ENCODE measurements at regions not wholly inside any gene's neighbourhood (a gene's known extent, or its start where the extent isn't known, plus 50 kb on each side); places are given as distances from the start of the nearest gene placed in this dataset.
"Not testable (repeated sequence)": the region's sequence is repeated elsewhere in the genome, so short reads cannot be mapped to it uniquely, and the experiment has no call there.

DNA sequence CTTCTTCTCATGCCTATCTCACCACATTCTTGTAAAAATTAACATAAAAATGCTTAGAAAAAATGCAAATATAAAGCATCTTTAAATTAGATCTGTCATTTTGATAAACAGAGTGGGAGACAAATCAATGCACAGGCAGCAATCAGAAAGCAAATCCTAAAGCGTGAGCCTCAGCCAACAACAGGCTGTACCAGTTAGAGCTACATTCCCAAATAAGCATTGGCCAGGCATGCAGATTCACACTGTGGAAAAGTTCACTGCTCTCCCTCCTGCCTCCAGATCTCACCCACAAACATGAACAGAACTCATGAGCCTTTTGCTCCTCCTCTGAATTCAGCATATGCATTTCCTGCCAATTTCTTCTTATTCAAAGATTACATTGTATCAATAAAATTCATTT is 115.2 kb upstream of the FAT3 start:
- DNase-seq: no peak

DNA sequence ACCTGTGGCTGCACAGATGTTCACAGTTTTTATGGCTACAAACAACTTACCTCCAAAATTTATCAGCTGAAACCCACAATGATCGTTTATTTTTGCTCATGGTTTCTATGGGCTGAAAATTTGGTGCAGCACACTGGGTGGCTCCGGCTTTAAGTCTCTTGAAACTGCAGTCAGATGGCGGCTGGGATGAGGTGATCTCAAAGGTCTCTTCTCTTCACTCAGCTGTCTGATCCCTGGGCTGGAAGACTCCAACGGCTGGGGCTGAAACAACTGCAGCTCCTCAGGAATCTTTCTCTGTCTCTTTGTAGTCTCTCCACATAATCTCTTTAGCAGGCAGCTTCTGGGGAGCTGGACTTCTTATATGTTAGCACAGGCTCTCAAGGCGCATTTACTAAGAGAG is 117.3 kb upstream of the FAT3 start:
- DNase-seq: no peak

GRCh38 chr11:92104349-92104748 is 120.3 kb upstream of the FAT3 start:
- no peak for DNase-seq

GRCh38 chr11:92101920-92102319 is 122.7 kb upstream of the FAT3 start:
- no peak for DNase-seq

GRCh38 chr11:92099183-92099582 is 125.4 kb upstream of the FAT3 start:
- DNase-seq: no peak

DNA sequence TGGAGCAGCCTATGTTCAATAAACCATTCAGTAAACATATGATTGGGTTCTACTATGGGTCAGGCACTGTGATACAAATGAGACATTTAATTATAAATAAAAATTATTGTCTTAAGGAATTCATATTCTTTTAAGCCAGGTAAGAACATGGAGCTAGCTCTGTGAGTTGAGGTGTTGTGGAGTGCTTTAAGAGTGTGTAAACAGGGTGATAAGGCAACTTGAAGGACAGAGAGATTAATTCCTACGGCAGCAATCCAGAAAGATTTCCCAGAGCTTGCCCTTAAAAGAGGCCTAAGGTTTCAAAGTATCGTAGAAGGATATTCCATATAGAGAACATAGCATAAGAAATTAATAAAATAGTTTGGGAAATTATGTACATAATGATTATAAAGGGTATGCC is 126.4 kb upstream of the FAT3 start:
- no peak for DNase-seq

DNA sequence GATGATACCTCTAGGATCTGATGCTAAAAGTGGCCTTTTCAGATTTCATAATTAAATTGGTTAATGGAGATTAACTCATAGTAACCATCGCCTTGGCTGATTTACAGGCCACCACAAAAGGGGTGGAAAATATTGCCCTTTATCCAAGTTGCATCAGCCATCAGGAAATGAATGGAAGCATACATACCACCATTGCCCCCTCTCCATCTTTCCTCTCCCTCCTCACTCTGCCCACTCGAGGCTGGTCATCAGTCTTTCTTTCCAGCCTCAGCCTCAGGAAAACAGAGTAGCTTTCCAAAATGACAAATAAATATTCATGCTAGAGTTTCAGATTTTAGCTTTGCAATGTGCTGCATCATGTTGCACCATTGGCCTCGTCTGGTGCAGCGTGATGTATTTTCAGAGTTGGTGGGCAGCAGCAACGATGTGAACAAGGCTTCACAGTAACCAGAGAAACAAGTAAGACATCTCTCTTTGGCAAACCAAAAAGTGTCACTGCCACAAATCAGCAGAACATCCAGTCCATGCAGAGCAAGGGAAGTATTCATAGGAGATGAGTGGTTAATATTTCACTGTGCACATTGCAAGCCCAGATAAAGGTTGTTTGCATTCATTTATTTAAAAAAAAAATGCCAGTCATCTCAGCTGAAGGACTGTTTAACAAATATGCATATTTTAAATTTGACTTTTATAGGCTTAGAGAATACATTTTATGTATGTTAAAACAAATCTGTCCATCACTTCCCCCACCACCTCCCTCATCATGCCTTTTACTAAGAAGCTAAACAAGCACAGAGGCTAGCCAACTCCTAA is 136.7 kb upstream of the FAT3 start:
- DNase-seq: no peak

DNA sequence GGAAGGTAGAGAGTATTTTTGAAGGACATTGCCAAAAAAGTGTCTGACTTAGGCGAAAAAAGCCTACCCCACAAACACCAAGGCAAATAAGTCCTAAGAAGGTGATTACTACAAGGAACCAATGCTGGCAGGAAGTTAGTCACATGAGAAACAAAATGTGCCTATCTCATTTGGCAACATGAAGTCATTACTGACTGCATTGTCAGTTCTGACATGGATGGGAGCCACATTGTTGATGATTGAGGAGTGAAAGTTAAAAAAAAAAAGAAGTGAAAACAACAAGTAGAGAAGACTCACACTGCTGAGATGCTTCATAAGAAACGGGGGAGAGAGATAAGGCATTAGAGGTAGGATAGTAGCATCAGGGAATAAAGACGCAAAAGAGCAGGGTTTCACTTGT is 141.5 kb upstream of the FAT3 start:
- DNase-seq: no peak

- no peak for DNase-seq
These were observed 142.0 kb upstream of the FAT3 start for GRCh38 chr11:92082652-92083051.

- not testable (repeated sequence) for DNase-seq
These were observed 150.1 kb upstream of the FAT3 start for GRCh38 chr11:92074498-92074897.

DNA sequence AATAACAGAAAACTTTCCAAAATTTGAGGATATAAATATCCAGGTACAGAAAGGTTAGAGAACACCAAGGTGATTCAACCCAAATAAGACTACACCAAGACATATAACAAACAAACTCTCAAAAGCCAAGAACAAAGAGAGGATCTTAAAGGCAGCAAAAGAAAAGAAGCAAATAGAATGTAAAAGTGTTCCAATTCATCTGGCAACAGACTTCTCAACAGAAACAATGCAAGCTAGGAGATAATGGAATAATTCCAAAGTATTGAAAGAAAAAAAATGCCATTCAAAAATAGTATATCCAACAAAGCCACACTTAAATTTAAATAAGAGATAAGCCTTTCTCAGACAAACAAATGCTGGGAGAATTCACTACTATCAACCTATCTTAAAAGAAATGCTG is 153.0 kb upstream of the FAT3 start:
- DNase-seq: no peak

DNA sequence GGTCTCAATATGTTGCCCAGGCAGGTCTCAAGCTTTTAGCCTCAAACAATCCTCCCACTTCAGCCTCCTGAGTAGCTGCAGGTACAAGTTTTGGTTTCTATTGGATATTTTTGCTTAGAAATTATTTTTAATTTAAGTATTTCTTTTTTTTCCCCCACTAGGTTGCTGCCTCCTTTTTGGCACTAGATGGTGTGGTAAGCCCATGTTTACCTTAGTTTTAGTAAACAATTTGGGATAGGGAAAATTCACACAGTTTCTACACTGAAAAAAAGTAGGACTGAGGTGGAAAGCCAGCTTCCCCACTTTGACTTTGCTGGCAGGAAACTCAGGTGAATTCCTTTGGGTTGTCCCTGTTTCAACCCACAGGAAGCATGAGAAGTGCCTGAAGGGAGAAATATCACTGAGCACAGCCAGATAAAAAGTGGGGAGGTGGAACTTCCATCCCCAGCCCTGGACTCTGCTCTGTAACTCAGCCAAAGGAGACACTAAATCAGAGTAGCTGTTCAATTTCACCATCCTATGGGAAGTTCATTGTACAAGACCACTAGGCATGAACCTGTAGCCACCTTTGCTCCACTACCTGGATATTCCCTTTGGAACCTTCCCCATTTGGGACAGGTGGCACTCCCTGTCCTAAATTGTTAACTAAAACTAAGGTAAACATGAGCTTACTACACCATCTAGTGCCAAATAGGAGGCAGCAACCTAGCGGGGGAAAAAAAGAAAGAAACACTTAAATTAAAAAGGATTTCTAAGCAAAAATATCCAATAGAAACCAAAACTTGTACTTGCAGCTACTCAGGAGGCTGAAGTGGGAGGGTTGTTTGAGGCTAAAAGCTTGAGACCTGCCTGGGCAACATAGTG is 154.4 kb upstream of the FAT3 start:
- DNase-seq: no peak

- no peak for DNase-seq
These were observed 157.6 kb upstream of the FAT3 start for GRCh38 chr11:92067016-92067415.

DNA sequence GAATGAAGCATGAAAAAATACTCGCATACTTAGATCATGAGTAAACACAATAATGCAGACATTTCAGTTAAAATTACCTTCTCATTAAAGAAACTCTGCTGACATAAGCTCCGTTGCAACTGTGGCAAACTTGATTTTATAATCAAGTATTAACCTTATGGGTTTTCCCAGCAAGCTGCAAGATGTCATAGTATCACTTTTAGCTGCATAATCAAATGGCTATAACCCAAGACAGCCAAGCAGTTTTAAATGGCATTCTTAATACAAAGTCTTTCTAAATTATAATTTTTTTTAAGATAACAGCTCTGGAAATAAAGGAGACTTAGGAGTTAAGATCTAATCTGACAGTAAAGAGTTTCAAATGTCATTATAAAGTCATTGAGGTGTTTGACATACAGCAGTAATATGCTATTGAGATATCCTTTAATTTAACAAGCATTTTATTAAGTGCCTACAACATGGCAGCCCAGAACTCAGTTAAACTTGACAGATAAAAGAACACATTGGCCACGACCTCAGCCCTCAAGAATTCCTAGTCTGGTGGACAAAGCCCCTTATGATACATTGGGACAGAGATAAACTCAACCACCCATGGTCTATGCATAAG is 163.1 kb upstream of the FAT3 start:
- DNase-seq: no peak

GRCh38 chr11:92057849-92058442 is 166.7 kb upstream of the FAT3 start:
- DNase-seq: no peak

- no peak for DNase-seq
These were observed 171.4 kb upstream of the FAT3 start for GRCh38 chr11:92053216-92053615.

DNA sequence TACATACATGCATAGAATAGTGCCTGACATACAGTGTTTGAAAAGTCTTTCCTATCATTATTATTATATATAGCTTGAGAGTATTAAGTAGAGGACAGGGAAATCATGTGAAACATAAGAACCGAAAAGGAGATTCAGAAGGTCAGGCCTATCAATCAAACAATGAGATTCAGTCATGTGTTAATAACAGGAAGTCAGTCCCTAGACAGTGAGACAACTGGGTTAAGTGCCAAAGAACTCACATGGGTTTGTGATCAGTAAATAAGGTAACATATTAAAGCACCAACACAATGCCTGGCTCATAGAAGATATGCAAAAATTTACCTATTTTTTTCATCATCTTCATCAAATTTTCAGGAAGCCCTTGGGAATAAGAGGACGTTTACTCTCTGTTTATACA is 174.3 kb upstream of the FAT3 start:
- DNase-seq: no peak

DNA sequence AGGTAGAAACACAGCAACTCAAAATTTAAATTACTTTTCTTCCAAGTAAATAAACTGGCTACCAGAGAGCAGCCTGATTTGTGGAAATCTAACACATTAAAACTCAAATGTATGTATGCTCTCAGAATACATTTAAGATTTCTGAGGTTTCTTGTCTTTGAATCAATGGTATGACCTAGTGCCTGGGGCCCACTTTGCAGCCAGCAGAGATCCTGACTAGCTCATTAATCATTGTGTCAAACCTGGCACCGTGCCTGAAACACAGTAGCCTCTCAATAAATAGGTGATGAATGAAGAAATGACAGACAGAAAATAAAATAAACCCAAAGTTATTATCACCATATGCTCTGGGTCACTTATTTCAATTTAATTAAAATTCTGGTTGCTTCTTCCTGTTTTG is 176.2 kb upstream of the FAT3 start:
- no peak for DNase-seq

DNA sequence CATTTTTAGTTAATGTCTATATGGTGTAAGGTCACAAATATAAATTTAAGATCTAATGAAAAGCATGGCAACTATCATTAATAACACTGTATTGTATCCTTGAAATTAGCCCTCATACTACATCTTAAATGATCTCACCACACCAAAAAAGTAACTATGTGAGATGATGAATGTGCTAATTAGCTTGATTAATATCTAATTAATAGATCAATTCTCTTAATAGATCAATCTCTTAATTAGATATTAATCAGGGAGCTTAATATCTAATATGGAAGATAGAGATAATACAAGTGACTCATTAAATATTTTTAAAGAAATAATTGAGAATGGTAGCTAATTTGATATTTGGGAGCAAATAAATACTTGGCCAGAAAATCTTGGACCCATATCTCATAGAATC is 178.5 kb upstream of the FAT3 start:
- DNase-seq: no peak

- DNase-seq: no peak
These were observed 179.3 kb upstream of the FAT3 start for GRCh38 chr11:92045301-92045700.

DNA sequence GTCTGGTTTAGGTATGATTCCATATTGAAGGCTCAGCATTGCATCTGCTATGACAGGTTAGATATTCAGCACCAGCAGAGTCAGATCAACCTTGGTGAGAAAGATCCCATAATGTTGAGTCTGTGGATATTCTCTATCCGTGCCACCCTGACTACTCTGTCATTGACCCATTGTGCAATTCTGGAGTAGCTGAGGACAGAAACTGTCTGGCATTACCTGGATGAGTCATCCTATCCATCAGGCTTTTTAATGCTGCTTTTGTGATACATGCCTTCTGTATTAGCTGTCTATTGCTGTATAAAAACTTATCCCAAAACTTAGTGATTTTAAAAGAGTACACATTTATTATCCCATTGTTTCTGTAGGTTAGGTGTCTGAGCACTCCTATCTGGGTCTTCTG is 189.1 kb upstream of the FAT3 start:
- DNase-seq: no peak

DNA sequence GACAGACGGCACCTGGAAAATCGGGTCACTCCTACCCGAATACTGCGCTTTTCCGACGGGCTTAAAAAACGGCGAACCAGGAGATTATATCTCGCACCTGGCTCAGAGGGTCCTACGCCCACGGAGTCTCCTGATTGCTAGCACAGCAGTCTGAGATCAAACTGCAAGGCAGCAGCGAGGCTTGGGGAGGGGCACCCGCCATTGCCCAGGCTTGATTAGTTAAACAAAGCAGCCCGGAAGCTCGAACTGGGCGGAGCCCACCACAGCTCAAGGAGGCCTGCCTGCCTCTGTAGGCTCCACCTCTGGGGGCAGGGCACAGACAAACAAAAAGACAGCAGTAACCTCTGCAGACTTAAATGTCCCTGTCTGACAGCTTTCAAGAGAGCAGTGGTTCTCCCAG is 197.5 kb upstream of the FAT3 start:
- not testable (repeated sequence) for DNase-seq

GRCh38 chr11:92026664-92027063 is 198.0 kb upstream of the FAT3 start:
- no peak for DNase-seq

- DNase-seq: no peak
These were observed 199.8 kb upstream of the FAT3 start for GRCh38 chr11:92024788-92025187.
